Suprapubic skin (tissue), 4 donors: ENCODE measurements at regions not wholly inside any gene's neighbourhood (a gene's known extent, or its start where the extent isn't known, plus 50 kb on each side); places are given as distances from the start of the nearest gene placed in this dataset.

Experiments
- EP300 ChIP-seq: sonication (generic); formaldehyde crosslinking; IDR thresholded peaks from one replicate; pipeline ENCODE4 v1.6.1; 2017; ENCODE audit warnings: antibody characterized with exemption
- POLR2A ChIP-seq, 2 donors: fragments of 450-650 bp; IDR thresholded peaks; one replicate each; pipeline ENCODE4 v1.6.1; 2017; ENCODE audit warnings: antibody characterized with exemption in 2 of 2, mild to moderate bottlenecking in 2 of 2, moderate library complexity in 2 of 2
- POLR2AphosphoS5 ChIP-seq, 3 donors: sonication (generic); formaldehyde crosslinking; IDR thresholded peaks; one replicate each; pipeline ENCODE4 v1.6.1; 2017; ENCODE audit warnings: antibody characterized with exemption in 3 of 3
- TF ChIP-seq, protein P1 (sequence below), 2 donors: fragments of 200-600 bp in 1 of 2; fragments of 450-650 bp in 1 of 2; sonication (generic) in 1 of 2; IDR thresholded peaks; one replicate each; pipeline ENCODE4 v1.5.1; 2016 to 2019; ENCODE audit warnings: antibody characterized with exemption in 2 of 2, mild to moderate bottlenecking in 1 of 2, moderate library complexity in 1 of 2

DNA sequence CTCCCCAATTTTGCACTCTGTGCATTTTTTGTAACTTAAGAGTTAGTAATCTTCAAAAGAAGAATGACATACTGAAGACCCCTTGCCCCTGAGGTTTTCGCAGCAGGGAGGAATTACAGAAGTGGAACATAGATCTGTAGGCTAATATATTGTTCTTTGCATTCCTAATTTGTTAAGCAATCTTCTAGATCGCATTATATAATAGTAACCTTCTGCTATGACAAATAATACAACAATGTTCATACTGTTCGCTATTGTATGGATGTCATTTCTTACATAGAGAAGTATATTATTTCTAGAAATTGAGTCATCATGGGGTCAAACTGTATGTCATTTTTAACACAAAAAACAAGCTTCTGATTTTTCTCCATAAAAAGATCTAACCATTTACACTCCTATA, 95.8 kb upstream of the TGFBR2 start:
- TF ChIP-seq, protein P1, sequence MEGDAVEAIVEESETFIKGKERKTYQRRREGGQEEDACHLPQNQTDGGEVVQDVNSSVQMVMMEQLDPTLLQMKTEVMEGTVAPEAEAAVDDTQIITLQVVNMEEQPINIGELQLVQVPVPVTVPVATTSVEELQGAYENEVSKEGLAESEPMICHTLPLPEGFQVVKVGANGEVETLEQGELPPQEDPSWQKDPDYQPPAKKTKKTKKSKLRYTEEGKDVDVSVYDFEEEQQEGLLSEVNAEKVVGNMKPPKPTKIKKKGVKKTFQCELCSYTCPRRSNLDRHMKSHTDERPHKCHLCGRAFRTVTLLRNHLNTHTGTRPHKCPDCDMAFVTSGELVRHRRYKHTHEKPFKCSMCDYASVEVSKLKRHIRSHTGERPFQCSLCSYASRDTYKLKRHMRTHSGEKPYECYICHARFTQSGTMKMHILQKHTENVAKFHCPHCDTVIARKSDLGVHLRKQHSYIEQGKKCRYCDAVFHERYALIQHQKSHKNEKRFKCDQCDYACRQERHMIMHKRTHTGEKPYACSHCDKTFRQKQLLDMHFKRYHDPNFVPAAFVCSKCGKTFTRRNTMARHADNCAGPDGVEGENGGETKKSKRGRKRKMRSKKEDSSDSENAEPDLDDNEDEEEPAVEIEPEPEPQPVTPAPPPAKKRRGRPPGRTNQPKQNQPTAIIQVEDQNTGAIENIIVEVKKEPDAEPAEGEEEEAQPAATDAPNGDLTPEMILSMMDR (IDR thresholded peaks at IDR 0.05): no peak
- TF ChIP-seq POLR2AphosphoS5 (IDR thresholded peaks at IDR 0.05) (no peak), EP300 (no peak), POLR2A (IDR thresholded peaks at IDR 0.05) (no peak)
